GM12892 (cell line): ENCODE measurements at regions not wholly inside any gene's neighbourhood (a gene's known extent, or its start where the extent isn't known, plus 50 kb on each side); places are given as distances from the start of the nearest gene placed in this dataset.

Experiments
- DNase-seq: peaks from one replicate; pipeline ENCODE4 v3.0.0; 2011; ENCODE audit not compliant: insufficient read length
- FAIRE-seq: peaks from 2 replicates; lab custom pipeline; 2011; peaks lifted over from hg19 to GRCh38; lab: Jason Lieb, UNC
- POLR2A ChIP-seq: IDR thresholded peaks from 2 replicates; pipeline ENCODE4 v1.6.1; 2011; ENCODE audit warnings: low read depth, low read length, control low read depth
- POLR2AphosphoS5 ChIP-seq: IDR thresholded peaks from 2 replicates; pipeline ENCODE4 v1.6.1; 2011; ENCODE audit warnings: low read depth, low read length, control low read depth
- TAF1 ChIP-seq: IDR thresholded peaks from 2 replicates; pipeline ENCODE4 v1.6.1; 2011; ENCODE audit warnings: low read depth, mild to moderate bottlenecking, control low read depth, low read length, borderline replicate concordance

DNA sequence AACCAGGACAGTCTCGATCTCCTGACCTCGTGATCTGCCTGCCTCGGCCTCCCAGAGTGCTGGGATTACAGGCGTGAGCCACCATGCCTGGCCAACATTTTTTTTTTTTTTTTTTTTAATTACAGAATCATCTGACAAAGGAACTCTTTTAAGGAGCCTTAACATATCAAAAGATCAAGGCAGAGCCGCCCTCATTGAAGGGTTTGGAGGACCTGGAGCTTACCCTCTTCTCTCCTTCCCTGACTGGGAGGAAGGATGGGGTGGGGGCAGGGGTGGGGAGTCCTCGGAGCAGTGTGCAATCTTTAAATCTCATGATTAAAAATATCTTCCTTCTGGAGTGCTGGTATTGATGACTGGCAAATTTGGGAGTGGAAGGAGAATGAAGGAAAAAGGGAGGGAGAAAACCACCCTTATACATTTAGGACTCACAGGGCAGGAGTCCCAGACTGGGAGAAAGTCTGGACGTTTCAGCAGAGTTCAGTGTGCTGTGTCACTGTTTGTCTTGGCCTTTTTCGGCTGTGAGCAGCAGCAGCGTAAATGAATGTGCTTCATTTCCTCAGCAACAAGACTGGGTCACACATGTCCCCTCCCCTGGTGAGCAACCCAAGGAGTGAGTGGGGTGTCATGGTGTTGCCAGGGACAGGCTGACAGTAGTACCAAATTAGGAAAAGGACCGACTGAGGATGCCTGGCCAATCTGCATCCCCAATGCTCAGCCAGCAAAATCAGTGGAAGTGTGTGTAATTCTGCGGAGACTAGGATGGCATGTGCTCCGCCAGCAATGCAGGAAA lies 115.3 kb upstream of the BNC2 start:
- no peak for DNase-seq
- TF ChIP-seq POLR2A (no peak), TAF1 (no peak), POLR2AphosphoS5 (no peak)
- no peak for FAIRE-seq

GRCh38 chr9:16982780-16983310 lies 112.4 kb upstream of the BNC2 start:
- no peak for FAIRE-seq
- no peak for DNase-seq
- no peak for TF ChIP-seq TAF1
- no peak for TF ChIP-seq POLR2AphosphoS5
- TF ChIP-seq POLR2A, result no peak

GRCh38 chr9:16976427-16976826 lies 106.0 kb upstream of the BNC2 start:
- FAIRE-seq, result no peak

GRCh38 chr9:16974436-16974835 lies 104.0 kb upstream of the BNC2 start:
- DNase-seq (no peak), FAIRE-seq (no peak)
- TF ChIP-seq TAF1, result no peak

More at GRCh38 chr9:16976427-16976826, 106.0 kb upstream of the BNC2 start:
- TF ChIP-seq POLR2A, result no peak
- no peak for TF ChIP-seq POLR2AphosphoS5
- no peak for TF ChIP-seq TAF1
- no peak for DNase-seq

- TF ChIP-seq POLR2AphosphoS5 (no peak), POLR2A (no peak), TAF1 (no peak)
Measured at GRCh38 chr9:16970321-16970720, 99.9 kb upstream of the BNC2 start.

GRCh38 chr9:16964228-16964627 lies 93.8 kb upstream of the BNC2 start:
- FAIRE-seq (no peak), DNase-seq (no peak)
- TF ChIP-seq POLR2AphosphoS5, result no peak
- TF ChIP-seq TAF1, result no peak
- TF ChIP-seq POLR2A, result no peak

More at GRCh38 chr9:16970321-16970720, 99.9 kb upstream of the BNC2 start:
- no peak for DNase-seq
- no peak for FAIRE-seq

DNA sequence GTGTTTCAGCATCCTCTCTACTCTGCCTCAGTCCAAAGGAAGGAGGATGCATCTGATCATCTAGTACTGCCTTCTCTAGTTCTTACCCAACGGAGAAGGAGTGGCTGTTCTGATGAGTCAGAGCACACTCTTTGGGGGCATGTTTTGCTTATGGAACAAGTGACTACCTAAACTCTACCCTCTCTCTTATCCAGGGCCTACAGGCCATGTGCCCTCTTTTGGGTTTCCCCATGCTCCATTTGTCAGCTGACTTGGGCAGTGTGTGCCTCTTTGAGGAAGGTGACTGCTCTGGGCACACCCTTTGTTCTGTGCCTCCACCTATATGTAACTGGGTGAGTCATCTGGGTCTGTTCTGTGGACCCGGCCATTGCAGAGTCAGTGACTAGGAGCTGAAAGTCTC lies 89.6 kb upstream of the BNC2 start:
- no peak for FAIRE-seq
- TF ChIP-seq POLR2A (no peak), POLR2AphosphoS5 (no peak), TAF1 (no peak)

GRCh38 chr9:16959391-16959790 lies 88.9 kb upstream of the BNC2 start:
- no peak for TF ChIP-seq POLR2AphosphoS5
- TF ChIP-seq TAF1, result no peak
- no peak for TF ChIP-seq POLR2A
- DNase-seq (no peak), FAIRE-seq (no peak)

More for the DNA sequence above, 89.6 kb upstream of the BNC2 start:
- no peak for DNase-seq

DNA sequence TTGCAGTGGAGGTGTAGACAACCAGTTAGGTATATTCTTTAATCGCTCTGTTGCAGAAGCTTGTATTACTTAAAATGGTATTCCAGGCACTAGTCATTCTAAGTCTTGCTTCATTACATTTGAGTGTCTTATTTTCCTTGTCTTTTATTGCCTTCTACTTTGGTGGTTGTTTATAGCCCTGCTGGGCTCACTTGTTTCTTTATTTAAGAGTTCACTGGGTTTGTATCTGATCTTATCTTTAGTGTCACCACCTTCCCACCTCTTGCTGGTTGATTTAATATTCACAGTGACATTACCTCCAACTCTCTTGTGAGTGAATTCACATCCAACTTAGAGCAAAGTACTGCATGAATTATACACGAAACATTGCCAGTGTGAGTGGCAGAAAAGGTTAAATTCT lies 83.6 kb upstream of the BNC2 start:
- FAIRE-seq (no peak), DNase-seq (no peak)
- TF ChIP-seq POLR2AphosphoS5, result no peak
- no peak for TF ChIP-seq POLR2A
- TF ChIP-seq TAF1, result no peak

DNA sequence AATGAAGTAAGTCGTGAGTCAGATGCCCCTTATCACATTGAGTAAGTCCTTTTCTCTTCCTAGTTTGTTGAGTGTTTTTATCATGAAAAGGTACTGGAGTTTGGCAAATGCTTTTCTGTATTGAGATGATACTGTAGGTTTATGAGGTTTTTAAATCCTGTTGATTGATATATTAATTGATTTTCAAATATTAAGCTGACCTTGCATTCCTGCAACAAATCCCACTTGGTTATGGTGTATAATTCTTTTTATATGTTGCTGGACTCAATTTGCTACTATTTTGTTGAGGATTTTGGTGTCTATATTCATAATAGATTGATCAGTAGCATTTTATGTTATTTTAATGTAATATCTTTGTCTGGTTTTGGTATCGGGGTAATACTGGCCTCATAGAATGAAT lies 81.0 kb upstream of the BNC2 start:
- DNase-seq (no peak), FAIRE-seq (no peak)
- no peak for TF ChIP-seq POLR2A

DNA sequence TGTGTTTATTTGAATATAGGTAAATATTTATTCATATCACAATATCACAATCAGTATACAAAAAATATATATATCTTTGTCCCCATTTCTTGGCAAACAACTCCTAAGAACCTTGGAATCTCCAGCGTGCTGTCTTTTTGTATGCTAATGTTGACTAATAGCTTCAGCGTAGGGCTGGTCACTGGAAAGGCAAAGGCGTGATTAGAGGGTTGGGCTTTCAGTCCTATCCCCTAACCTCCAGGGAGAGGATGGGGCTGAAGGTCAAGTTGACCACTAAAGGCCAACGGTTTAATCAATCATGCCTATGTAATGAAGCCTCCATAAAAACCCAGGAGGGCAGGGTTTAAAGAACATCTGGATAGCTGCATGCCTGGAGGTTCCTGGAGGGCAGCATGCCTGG lies 79.6 kb upstream of the BNC2 start:
- DNase-seq, result no peak
- no peak for FAIRE-seq
- TF ChIP-seq POLR2A, result no peak
- TF ChIP-seq POLR2AphosphoS5, result no peak
- no peak for TF ChIP-seq TAF1

DNA sequence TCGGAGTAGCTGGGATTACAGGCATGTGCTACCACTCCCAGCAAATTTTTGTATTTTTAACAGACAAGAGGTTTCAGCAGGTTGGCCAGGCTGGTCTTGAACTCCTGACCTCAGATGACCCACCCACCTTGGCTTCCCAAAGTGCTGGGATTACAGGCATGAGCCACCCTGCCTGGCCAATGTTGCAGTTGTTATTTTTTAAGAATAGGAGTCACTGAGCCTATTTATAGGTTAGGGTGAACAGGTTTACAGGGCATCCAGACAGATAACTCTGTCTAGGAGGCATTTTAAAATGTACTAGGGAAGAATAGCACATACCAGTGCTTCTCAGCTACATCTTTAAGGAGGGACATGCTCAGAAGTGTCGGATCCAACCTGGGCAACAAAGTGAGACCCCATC lies 60.1 kb upstream of the BNC2 start:
- no peak for FAIRE-seq
- TF ChIP-seq POLR2AphosphoS5 (no peak), TAF1 (no peak), POLR2A (no peak)
- no peak for DNase-seq
